NOMO-1 (cell line): ENCODE measurements at regions not wholly inside any gene's neighbourhood (a gene's known extent, or its start where the extent isn't known, plus 50 kb on each side); places are given as distances from the start of the nearest gene placed in this dataset.
A peak's percentile ranks its signal among the peaks of the same experiment; 100 is the strongest.

Source experiments
- DNase-seq, 2 experiments: peaks; one replicate each; lab custom pipeline; 2025; ENCODE audit not compliant: unreplicated experiment in 2 of 2; lab: John Stamatoyannopoulos, UW

DNA sequence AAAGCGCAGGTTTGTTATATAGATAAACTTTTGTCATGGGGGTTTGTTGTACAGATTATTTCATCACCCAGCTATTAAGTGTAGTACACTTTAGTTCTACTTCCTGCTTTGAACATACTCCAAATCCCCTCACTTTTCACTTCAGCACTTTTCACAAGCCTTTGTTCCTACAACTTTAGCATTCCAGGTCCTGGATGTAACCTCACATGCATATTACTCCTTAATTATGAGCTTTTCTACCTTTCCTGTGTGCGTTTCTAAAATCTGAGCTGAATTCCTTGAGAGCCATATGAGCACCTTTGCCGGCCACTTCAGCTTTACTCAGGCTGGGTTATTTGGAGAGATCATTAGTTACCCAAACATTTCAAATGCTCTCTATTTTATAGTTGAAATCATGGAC is 179.2 kb upstream of the TNFAIP3 start:
- DNase-seq: no peak

DNA sequence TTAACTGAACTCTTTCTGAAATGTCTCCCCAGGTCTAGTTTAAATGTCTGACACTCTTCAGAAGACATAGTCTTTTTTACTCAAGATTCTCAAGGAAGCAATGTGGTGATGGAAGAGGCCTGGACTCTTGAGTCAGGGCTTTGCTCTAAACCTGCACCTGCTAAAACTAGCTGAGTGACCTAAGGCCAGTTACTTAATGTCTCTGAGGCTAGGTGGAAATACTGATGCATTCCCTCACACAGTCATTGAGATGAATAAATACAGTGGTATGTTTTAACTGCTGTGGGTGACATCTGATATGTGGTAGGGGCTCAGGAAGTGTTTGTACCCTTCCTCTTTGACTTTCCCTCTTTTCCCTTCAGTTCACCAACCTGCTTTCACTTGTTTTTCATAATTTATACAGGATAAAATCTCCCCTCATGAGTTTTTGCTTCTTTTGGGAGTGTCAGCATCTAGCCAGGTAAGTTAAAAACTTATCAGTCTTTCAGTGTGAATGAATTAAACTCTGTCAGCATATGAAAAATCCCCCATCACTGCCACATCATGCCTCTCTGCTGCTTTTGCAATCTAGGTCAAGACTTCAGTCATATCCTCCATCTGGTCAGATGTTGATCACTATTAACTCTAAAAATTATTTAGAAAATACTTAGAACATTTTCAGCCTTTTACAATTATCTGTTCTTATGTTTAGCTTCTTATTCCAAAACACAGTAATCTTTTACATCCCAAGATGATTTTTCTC is 178.7 kb upstream of the TNFAIP3 start:
- no peak for DNase-seq

DNA sequence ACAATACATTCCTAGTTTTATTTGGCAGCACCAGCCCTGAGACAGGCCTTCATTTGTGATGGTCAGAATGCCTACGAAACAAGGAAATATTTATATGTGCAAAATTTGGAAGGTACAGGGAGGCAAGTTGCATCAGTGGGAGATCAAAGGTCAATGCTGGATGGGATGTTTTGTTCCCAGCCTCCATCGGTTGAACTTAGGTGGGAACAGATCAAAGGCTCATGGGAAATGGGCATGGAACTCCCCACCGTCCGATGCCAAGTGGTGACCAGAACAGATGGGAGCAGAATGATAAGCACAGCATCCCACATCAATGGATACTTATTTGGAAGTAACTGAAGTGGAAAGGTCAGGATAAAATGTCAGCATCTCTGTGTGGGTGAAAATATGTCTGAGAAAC is 177.7 kb upstream of the TNFAIP3 start:
- DNase-seq: no peak

- no peak for DNase-seq
Measured at GRCh38 chr6:137690034-137690433, 177.0 kb upstream of the TNFAIP3 start.

DNA sequence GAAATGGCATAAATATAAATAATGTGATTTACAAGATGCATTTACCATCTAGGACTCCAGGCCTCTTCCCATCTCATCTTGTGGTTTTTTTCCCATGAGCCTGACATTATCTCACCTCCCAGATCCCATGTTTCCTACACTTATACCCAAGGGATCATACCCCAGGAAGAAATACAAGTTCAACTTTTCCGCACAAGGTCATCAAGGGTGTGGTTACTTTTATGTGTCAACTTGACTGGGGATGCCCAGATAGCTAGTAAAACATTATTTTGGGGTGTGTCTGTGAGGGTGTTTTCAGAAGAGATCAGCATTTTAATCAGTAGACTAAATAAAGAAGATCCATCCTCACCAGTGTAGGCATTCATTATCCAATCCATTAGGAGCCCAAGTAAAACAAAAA is 176.3 kb upstream of the TNFAIP3 start:
- no peak for DNase-seq

GRCh38 chr6:137692308-137692707 is 174.8 kb upstream of the TNFAIP3 start:
- DNase-seq: no peak

DNA sequence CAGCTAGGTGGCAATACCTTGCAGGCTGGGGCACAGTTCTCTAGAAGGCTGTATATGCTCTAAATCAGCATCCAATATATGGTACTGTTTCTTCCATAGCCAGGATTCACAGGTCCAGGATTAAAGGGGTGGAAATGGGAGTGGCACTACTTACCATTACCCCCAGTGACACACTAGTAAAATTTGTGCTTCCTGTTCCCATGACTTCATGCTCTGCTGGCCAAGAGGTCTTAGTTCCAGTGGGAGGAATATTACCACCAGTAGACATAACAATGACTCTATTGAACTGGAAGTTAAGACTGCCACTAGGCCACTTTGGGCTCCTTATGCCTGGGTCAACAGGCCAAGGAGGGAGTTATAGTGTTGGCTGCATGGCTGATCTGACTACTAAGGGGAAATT is 174.3 kb upstream of the TNFAIP3 start:
- no peak for DNase-seq

- no peak for DNase-seq
Measured at GRCh38 chr6:137693711-137694110, 173.3 kb upstream of the TNFAIP3 start.

DNA sequence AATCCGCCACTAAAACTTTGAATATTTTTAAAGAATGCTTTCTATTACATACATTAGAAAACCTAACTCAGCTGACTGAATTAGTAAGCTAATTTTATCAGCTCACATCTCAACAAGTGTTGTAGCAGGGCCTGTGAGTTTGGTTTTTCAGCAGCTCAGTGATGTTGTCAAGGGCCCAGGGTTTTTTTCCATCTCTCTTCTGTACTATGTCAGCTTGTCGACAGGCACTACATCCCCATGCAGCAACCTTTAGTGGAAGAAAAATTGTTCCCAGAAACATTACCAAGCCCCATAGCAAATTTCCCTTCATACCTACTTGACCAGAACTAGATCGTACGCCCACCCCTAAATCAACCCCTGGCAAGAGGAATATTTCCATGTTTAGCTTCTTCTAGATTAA is 170.3 kb upstream of the TNFAIP3 start:
- no peak for DNase-seq

DNA sequence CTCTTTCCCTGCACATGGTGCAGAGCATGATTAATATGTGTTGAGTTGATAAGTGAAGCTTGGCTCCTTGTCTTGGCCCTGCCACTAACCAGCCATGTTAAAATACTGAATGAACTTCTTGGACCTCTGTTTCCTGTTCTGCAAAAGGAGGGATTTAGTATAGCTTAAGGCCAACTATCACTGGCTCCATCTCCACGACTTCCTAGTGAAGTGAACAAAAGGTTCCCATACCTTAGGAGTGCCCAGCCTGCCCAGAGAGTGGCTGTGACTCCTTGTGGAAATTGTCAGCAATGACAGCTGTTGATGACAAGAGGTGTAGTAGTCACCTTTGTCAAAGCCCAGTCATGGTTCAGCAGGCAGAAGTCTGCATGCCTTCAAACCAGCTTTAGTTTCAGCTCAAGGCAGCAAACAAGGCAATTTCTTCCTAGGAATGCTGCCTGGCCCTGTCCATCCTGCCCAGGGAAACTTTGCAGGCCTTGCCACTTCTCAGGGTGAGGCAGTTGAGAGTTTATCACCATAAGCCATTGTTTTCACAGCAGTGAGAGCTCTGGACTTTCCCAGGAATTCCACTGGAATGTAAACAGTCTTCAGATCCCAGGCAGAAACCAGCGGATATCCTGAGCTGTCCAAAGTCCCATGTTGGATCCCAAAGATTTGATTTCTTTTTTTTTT is 169.7 kb upstream of the TNFAIP3 start:
- DNase-seq: no peak

GRCh38 chr6:137698636-137699030 is 168.4 kb upstream of the TNFAIP3 start:
- DNase-seq: peak; percentile 68 to 92

DNA sequence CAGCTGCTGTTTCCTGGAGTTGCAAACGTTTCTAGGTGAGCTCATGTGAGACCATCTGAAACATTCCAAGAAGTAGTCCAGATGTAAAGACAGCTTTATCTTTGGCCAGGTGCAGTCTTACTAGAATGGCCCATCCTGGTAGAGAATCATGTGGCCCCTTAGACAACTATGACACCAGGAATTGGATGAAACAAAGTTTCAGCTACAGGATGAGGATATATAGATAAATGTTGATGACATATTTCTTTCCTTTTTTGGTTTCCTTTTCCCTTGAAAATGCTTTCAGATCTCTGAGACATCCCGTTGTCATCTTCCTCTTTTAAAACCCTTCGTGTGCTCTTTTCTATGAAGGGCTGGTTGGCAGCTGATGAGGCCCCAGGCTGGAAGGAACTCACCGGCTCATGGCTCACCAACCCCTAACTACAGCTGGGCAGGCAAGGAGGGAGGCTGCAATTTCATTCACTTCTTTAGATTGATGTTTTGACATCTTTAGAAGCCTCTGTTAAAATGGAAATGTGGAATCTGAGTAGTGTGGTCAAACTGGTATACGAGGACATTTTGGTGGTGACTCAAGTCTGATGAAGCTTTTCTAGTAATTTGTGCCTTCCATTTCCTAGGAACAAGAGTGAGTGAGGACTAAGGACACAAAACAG is 167.9 kb upstream of the TNFAIP3 start:
- DNase-seq: peak; percentile 63 to 84

DNA sequence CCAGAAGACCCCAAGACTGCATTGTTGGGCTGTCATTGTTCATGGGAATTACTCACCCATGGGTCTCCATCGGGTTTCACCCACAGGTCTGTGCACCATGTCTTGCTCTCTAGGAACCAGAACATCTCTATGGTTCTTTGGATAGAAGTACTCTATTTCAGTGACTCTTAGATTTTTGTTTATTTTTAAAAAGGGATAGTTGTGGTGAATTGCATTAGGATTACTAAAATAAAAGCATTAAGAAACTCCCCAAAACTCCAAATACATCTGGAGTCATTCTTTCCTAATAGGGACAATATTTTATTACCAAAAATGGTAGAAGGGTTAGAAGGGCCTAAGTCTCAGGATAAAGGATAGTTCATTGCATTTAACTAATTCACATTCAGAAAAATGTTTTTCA is 166.9 kb upstream of the TNFAIP3 start:
- no peak for DNase-seq

DNA sequence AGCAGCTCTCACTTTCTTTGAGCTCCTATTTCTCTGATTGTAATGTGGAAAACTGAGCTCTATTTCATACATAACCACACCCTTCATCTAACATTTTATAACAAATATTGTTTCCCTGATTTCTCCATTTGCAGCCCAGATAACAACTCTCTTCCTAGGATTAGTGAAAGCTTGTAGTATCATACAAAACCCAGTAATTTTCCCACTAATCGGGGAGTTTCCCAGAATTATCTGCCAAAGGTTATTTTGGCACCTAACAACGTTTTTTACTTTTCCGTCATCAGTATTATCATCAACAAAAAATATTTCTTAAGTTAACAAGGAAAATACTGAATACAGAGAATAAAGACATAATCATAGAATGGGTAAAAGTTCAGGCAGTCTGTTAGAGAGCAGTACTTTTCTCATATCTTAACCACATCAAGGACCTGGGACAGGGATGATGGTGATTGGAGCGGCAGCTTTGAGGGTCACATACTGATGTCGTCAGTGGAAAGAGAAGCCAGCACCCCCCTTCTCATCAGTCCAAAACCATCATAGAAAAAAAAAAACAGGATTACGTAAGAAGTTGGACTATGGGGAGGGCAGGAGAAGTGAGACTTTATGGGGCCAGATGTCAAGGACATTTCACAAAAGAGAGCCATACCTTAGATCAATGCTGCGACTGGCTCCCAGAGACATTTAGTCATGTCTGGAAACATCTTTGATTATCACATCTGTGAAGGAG is 166.1 kb upstream of the TNFAIP3 start:
- DNase-seq: peak in 1 of 2 experiments; percentile 16

- no peak for DNase-seq
Measured at GRCh38 chr6:137701942-137702341, 165.1 kb upstream of the TNFAIP3 start.

GRCh38 chr6:137702791-137703424 is 164.2 kb upstream of the TNFAIP3 start:
- DNase-seq: no peak

DNA sequence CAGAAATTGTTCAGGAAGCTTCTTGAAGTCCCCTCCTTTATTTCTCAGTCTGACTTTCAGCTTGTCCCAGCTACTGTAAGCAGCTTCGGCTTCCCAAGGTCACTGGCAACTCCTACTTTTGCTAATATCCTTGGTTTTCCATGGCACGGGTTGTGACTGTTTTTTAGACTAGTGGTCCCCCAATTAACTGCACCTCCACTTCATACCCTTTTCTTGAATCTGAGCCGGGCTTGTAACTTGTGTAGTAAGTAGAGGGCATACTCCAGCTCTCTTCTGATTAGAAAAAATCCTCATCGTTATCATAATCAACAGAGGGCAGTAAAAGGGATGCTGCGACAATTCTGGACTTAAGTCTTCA is 162.3 kb upstream of the TNFAIP3 start:
- no peak for DNase-seq

DNA sequence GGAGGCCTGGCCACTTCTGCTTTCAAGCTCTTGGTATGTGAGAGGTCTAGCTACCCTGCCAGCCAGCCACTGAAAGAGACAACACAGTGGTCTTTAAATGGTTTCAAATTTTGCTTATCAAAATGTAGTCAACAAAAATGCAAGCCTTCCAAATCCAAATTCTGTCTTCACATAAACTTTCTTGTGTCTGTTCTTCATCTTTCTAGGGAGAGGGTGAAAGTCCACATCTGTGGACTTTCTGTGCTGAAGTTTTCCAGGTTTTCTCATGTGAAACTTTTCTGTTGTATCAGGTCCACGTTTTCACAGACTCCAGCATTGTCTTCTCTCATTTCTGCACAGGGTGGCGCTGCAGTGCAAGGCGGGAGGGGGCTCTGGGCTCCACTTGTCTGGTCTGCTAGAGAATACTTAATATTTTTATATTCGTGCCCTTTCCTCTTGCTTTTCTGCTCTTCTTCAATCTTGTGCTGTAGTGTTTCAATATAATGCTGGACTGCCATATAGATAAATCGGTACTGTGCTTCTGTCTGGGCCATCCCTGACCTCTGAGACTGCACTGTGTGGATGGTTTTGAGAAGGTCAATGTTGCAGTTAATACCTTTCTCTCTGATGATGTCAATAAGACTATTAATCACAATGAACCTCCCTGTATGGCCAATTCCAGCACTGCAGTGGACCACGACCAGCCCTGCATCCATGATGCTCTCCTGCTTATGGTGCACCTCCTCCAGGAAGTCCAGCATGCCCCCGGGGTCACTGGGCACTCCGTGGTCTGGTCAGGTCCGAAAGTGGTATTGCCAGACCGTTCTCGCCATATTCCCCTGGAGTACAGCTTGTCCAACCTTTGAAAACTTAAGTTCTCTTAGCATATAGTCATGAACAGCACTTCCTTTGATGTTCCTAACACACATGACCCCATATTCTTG is 161.6 kb upstream of the TNFAIP3 start:
- peak; percentile 53 for DNase-seq

DNA sequence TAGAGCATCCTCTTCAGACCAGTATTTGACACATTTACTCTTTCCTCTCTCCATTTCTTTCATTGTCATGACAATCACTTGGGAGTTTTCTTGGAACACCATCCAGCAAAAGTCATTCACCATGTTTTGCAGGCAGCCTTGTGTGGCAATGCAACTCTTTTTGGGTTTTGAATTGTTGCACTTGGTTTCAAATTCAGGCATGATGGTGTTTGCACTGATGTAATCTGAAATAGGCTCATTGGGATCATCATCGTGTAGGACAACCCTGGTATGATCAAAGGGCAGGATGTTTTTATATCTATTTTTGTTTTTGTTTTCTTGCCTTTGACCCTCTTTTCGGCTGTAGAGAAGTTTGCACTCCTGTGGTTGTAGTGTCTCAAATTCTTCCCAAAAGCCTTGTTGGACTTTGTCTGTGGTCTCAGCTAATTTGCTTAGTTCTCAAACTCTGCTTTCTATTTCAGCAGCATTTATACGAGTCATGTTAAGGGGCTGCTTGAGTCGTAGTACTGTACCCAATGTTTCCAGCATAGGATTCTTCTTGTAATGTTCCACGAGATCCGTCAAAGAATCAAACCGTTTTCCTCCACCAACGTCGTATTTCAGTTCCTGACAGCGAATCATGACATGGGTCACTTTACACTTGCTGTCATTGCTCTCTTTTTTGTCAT is 160.8 kb upstream of the TNFAIP3 start:
- DNase-seq: no peak
